ENCODE measurements at regions not wholly inside any gene's neighbourhood (a gene's known extent, or its start where the extent isn't known, plus 50 kb on each side); places are given as distances from the start of the nearest gene placed in this dataset.

- Mint-ChIP-seq H3K4me1 (no peaks in the 10 kb centered on the region), H3K4me3 (no peak overlapping the region), H3K36me3 (no peaks in the 10 kb centered on the region), H3K9me3 (no peaks in the 10 kb centered on the region), H3K27me3 (peaks cover 1% of the 10 kb centered on the region), H3K27ac (no peak overlapping the region)
Observed at GRCh38 chr18:44586782-44587524, 93.7 kb upstream of the SETBP1 start.

- H3K27me3 Mint-ChIP-seq = peaks cover 1% of the 10 kb centered on the region
- no peaks in the 10 kb centered on the region for H3K9me3 Mint-ChIP-seq
- H3K4me1 Mint-ChIP-seq = no peaks in the 10 kb centered on the region
- H3K36me3 Mint-ChIP-seq = no peaks in the 10 kb centered on the region
- no peak overlapping the region for H3K27ac Mint-ChIP-seq
- H3K4me3 Mint-ChIP-seq = no peak overlapping the region
Observed at GRCh38 chr18:44588508-44588907, 92.2 kb upstream of the SETBP1 start.

- Mint-ChIP-seq H3K4me3 (no peak overlapping the region), H3K4me1 (no peaks in the 10 kb centered on the region), H3K27me3 (peaks cover 2% of the 10 kb centered on the region), H3K36me3 (no peaks in the 10 kb centered on the region), H3K9me3 (no peaks in the 10 kb centered on the region), H3K27ac (no peak overlapping the region)
Observed at GRCh38 chr18:44589693-44590355, 90.9 kb upstream of the SETBP1 start.

- no peak overlapping the region for H3K27ac Mint-ChIP-seq
- H3K36me3 Mint-ChIP-seq = no peaks in the 10 kb centered on the region
Observed at GRCh38 chr18:44590956-44591670, 89.6 kb upstream of the SETBP1 start.

GRCh38 chr18:44592639-44593038 lies 88.0 kb upstream of the SETBP1 start:
- H3K4me1 Mint-ChIP-seq = no peaks in the 10 kb centered on the region
- H3K27ac Mint-ChIP-seq = no peak overlapping the region
- H3K36me3 Mint-ChIP-seq = no peaks in the 10 kb centered on the region
- peaks cover 2% of the 10 kb centered on the region for H3K27me3 Mint-ChIP-seq
- H3K9me3 Mint-ChIP-seq = no peaks in the 10 kb centered on the region
- H3K4me3 Mint-ChIP-seq = no peak overlapping the region

More at GRCh38 chr18:44590956-44591670, 89.6 kb upstream of the SETBP1 start:
- H3K4me1 Mint-ChIP-seq = no peaks in the 10 kb centered on the region
- H3K9me3 Mint-ChIP-seq = no peaks in the 10 kb centered on the region
- no peak overlapping the region for H3K4me3 Mint-ChIP-seq
- peaks cover 2% of the 10 kb centered on the region for H3K27me3 Mint-ChIP-seq

- no peak overlapping the region for H3K27ac Mint-ChIP-seq
- no peak overlapping the region for H3K4me3 Mint-ChIP-seq
- no peaks in the 10 kb centered on the region for H3K36me3 Mint-ChIP-seq
- peaks cover 2% of the 10 kb centered on the region for H3K27me3 Mint-ChIP-seq
- no peaks in the 10 kb centered on the region for H3K9me3 Mint-ChIP-seq
- H3K4me1 Mint-ChIP-seq = no peaks in the 10 kb centered on the region
Observed at GRCh38 chr18:44594799-44595467, 85.8 kb upstream of the SETBP1 start.

GRCh38 chr18:44597797-44598196 lies 82.9 kb upstream of the SETBP1 start:
- Mint-ChIP-seq H3K4me3 (no peak overlapping the region), H3K27ac (no peak overlapping the region), H3K27me3 (peaks cover 2% of the 10 kb centered on the region), H3K9me3 (no peaks in the 10 kb centered on the region), H3K4me1 (no peaks in the 10 kb centered on the region), H3K36me3 (no peaks in the 10 kb centered on the region)

GRCh38 chr18:44598514-44598913 lies 82.2 kb upstream of the SETBP1 start:
- no peak overlapping the region for H3K4me3 Mint-ChIP-seq
- no peaks in the 10 kb centered on the region for H3K9me3 Mint-ChIP-seq
- H3K27me3 Mint-ChIP-seq = peaks cover 2% of the 10 kb centered on the region
- no peaks in the 10 kb centered on the region for H3K36me3 Mint-ChIP-seq
- H3K4me1 Mint-ChIP-seq = no peaks in the 10 kb centered on the region
- H3K27ac Mint-ChIP-seq = no peak overlapping the region

- H3K27ac Mint-ChIP-seq = no peak overlapping the region
- H3K27me3 Mint-ChIP-seq = peaks cover 2% of the 10 kb centered on the region
- no peaks in the 10 kb centered on the region for H3K9me3 Mint-ChIP-seq
- no peaks in the 10 kb centered on the region for H3K4me1 Mint-ChIP-seq
- H3K36me3 Mint-ChIP-seq = no peaks in the 10 kb centered on the region
- H3K4me3 Mint-ChIP-seq = no peak overlapping the region
Observed at GRCh38 chr18:44599412-44599811, 81.3 kb upstream of the SETBP1 start.

- H3K4me3 Mint-ChIP-seq = no peak overlapping the region
- peaks cover 1% of the 10 kb centered on the region for H3K27me3 Mint-ChIP-seq
- H3K27ac Mint-ChIP-seq = no peak overlapping the region
- H3K36me3 Mint-ChIP-seq = no peaks in the 10 kb centered on the region
- no peaks in the 10 kb centered on the region for H3K9me3 Mint-ChIP-seq
- H3K4me1 Mint-ChIP-seq = no peaks in the 10 kb centered on the region
Observed at GRCh38 chr18:44601447-44601846, 79.2 kb upstream of the SETBP1 start.

- no peaks in the 10 kb centered on the region for H3K9me3 Mint-ChIP-seq
- no peak overlapping the region for H3K4me3 Mint-ChIP-seq
- no peaks in the 10 kb centered on the region for H3K36me3 Mint-ChIP-seq
- H3K27ac Mint-ChIP-seq = no peak overlapping the region
- H3K4me1 Mint-ChIP-seq = no peaks in the 10 kb centered on the region
- H3K27me3 Mint-ChIP-seq = peaks cover 3% of the 10 kb centered on the region
Observed at GRCh38 chr18:44602380-44602779, 78.3 kb upstream of the SETBP1 start.

- H3K4me1 Mint-ChIP-seq = no peaks in the 10 kb centered on the region
- no peaks in the 10 kb centered on the region for H3K9me3 Mint-ChIP-seq
- no peak overlapping the region for H3K4me3 Mint-ChIP-seq
- H3K27me3 Mint-ChIP-seq = peaks cover 3% of the 10 kb centered on the region
- H3K27ac Mint-ChIP-seq = no peak overlapping the region
- no peaks in the 10 kb centered on the region for H3K36me3 Mint-ChIP-seq
Observed at GRCh38 chr18:44602845-44603244, 77.8 kb upstream of the SETBP1 start.

GRCh38 chr18:44609181-44609941 lies 71.3 kb upstream of the SETBP1 start:
- H3K4me1 Mint-ChIP-seq = no peaks in the 10 kb centered on the region
- peaks cover 3% of the 10 kb centered on the region for H3K27me3 Mint-ChIP-seq
- no peak overlapping the region for H3K4me3 Mint-ChIP-seq
- no peak overlapping the region for H3K27ac Mint-ChIP-seq
- no peaks in the 10 kb centered on the region for H3K36me3 Mint-ChIP-seq
- no peaks in the 10 kb centered on the region for H3K9me3 Mint-ChIP-seq

- Mint-ChIP-seq H3K9me3 (no peaks in the 10 kb centered on the region), H3K4me3 (no peak overlapping the region), H3K36me3 (no peaks in the 10 kb centered on the region), H3K27ac (no peak overlapping the region), H3K27me3 (peaks cover 3% of the 10 kb centered on the region), H3K4me1 (no peaks in the 10 kb centered on the region)
Observed at GRCh38 chr18:44620812-44621211, 59.9 kb upstream of the SETBP1 start.

- no peak overlapping the region for H3K4me3 Mint-ChIP-seq
- H3K27me3 Mint-ChIP-seq = no peaks in the 10 kb centered on the region
- H3K4me1 Mint-ChIP-seq = no peaks in the 10 kb centered on the region
- H3K27ac Mint-ChIP-seq = peak overlapping the region; percentile 30
- no peaks in the 10 kb centered on the region for H3K36me3 Mint-ChIP-seq
- H3K9me3 Mint-ChIP-seq = no peaks in the 10 kb centered on the region
Observed at GRCh38 chr18:44624052-44624451, 56.6 kb upstream of the SETBP1 start.
